H9 (cell line): ENCODE measurements at regions not wholly inside any gene's neighbourhood (a gene's known extent, or its start where the extent isn't known, plus 50 kb on each side); places are given as distances from the start of the nearest gene placed in this dataset.

ENCODE experiments used
- DNase-seq: peaks from one replicate; pipeline ENCODE4 v3.0.0-alpha.2; 2017
- H2AFZ ChIP-seq: one replicate; pipeline ENCODE4 v1.6.1; 2013; ENCODE audit warnings: mild to moderate bottlenecking, low read length, control low read depth, moderate library complexity
- H2AK5ac ChIP-seq: 2 replicates; pipeline ENCODE4 v1.6.1; 2013; ENCODE audit warnings: low read length, control low read depth, mixed read lengths; ENCODE audit not compliant: insufficient read length
- H2BK120ac ChIP-seq: one replicate; pipeline ENCODE4 v1.6.1; 2013; ENCODE audit warnings: low read depth, mild to moderate bottlenecking, low read length, control low read depth, inconsistent platforms; ENCODE audit not compliant: poor library complexity, severe bottlenecking
- H2BK12ac ChIP-seq: 2 replicates; pipeline ENCODE4 v1.6.1; 2013; ENCODE audit warnings: low read length, control low read depth, mixed read lengths, low read depth; ENCODE audit not compliant: insufficient read length
- H2BK15ac ChIP-seq: 2 replicates; pipeline ENCODE4 v1.6.1; 2013; ENCODE audit warnings: low read depth, low read length, control low read depth
- H2BK20ac ChIP-seq: one replicate; pipeline ENCODE4 v1.6.1; 2013; ENCODE audit warnings: low read depth, mild to moderate bottlenecking, low read length, control low read depth, inconsistent platforms; ENCODE audit not compliant: poor library complexity, severe bottlenecking
- H2BK5ac ChIP-seq: 2 replicates; pipeline ENCODE4 v1.6.1; 2013; ENCODE audit warnings: low read length, control low read depth, mixed read lengths; ENCODE audit not compliant: insufficient read length
- H3K14ac ChIP-seq: 2 replicates; pipeline ENCODE4 v1.6.1; 2013; ENCODE audit warnings: low read length, control low read depth; ENCODE audit not compliant: insufficient read depth
- H3K18ac ChIP-seq: 2 replicates; pipeline ENCODE4 v1.6.1; 2013; ENCODE audit warnings: low read depth, mild to moderate bottlenecking, mixed read lengths, low read length, control low read depth; ENCODE audit not compliant: insufficient read length
- H3K23ac ChIP-seq: 2 replicates; pipeline ENCODE4 v1.6.1; 2013; ENCODE audit warnings: low read length, control low read depth, mixed read lengths, low read depth; ENCODE audit not compliant: insufficient read length
- H3K23me2 ChIP-seq: 2 replicates; pipeline ENCODE4 v1.6.1; 2013; ENCODE audit warnings: low read depth, mild to moderate bottlenecking, mixed read lengths, low read length, control low read depth; ENCODE audit not compliant: insufficient read length, poor library complexity, severe bottlenecking
- H3K27ac ChIP-seq: 2 replicates; pipeline ENCODE4 v1.5.1; 2013; ENCODE audit warnings: low read length, control low read depth, mixed read lengths, low read depth; ENCODE audit not compliant: insufficient read length
- H3K27me3 ChIP-seq: 2 replicates; pipeline ENCODE4 v1.6.1; 2013; ENCODE audit warnings: low read length, control low read depth, inconsistent platforms; ENCODE audit not compliant: insufficient read depth
- H3K4ac ChIP-seq: 2 replicates; pipeline ENCODE4 v1.6.1; 2013; ENCODE audit warnings: low read depth, mild to moderate bottlenecking, control low read depth, inconsistent platforms, low read length, moderate library complexity
- H3K4me1 ChIP-seq: 2 replicates; pipeline ENCODE4 v1.6.1; 2013; ENCODE audit warnings: low read length, control low read depth, inconsistent platforms; ENCODE audit not compliant: insufficient read depth
- H3K4me2 ChIP-seq: 2 replicates; pipeline ENCODE4 v1.6.1; 2013; ENCODE audit warnings: low read length, control low read depth, mixed read lengths; ENCODE audit not compliant: insufficient read length, insufficient read depth
- H3K56ac ChIP-seq: 2 replicates; pipeline ENCODE4 v1.6.1; 2013; ENCODE audit warnings: low read depth, mild to moderate bottlenecking, mixed read lengths, low read length, control low read depth; ENCODE audit not compliant: insufficient read length
- H3K79me1 ChIP-seq: 2 replicates; pipeline ENCODE4 v1.6.1; 2013; ENCODE audit warnings: low read depth, mild to moderate bottlenecking, moderate library complexity, low read length, control low read depth, inconsistent platforms; ENCODE audit not compliant: insufficient read depth, poor library complexity, severe bottlenecking
- H3K79me2 ChIP-seq: 2 replicates; pipeline ENCODE4 v1.6.1; 2013; ENCODE audit warnings: low read length, control low read depth, inconsistent platforms; ENCODE audit not compliant: insufficient read depth
- H3K9ac ChIP-seq: 2 replicates; pipeline ENCODE4 v1.6.1; 2013; ENCODE audit warnings: low read length, control low read depth, mixed read lengths; ENCODE audit not compliant: insufficient read length; ENCODE audit errors: extremely low read depth
- H3K9me3 ChIP-seq: one replicate; pipeline ENCODE4 v1.6.1; 2013; ENCODE audit warnings: low read depth, low read length, inconsistent platforms; ENCODE audit not compliant: control insufficient read depth
- H3T11ph ChIP-seq: one replicate; pipeline ENCODE4 v1.6.1; 2013; ENCODE audit warnings: mild to moderate bottlenecking, low read length, control low read depth, inconsistent platforms
- H4K20me1 ChIP-seq: one replicate; pipeline ENCODE4 v1.6.1; 2013; ENCODE audit not compliant: control insufficient read depth, insufficient read length, insufficient read depth
- H4K5ac ChIP-seq: 2 replicates; pipeline ENCODE4 v1.6.1; 2013; ENCODE audit warnings: low read depth, mild to moderate bottlenecking, mixed read lengths, low read length, control low read depth; ENCODE audit not compliant: insufficient read length
- H4K8ac ChIP-seq: replicated peaks from 2 replicates; pipeline ENCODE4 v1.6.1; 2013; ENCODE audit warnings: low read length, control low read depth, mixed read lengths, low read depth; ENCODE audit not compliant: insufficient read length
- H4K91ac ChIP-seq: 2 replicates; pipeline ENCODE4 v1.6.1; 2013; ENCODE audit warnings: low read depth, mild to moderate bottlenecking, moderate library complexity, mixed read lengths, low read length, control low read depth; ENCODE audit not compliant: insufficient read length
- H3K27ac Mint-ChIP-seq, 3 experiments: 2 replicates in 2 of 3; 3 replicates in 1 of 3; pipeline ENCODE4 v1.8.0; 2020 to 2021; ENCODE audit warnings: mixed read lengths in 3 of 3, mild to moderate bottlenecking in 1 of 3, moderate library complexity in 1 of 3
- H3K27me3 Mint-ChIP-seq: 2 replicates; pipeline ENCODE4 v1.8.0; 2021; ENCODE audit warnings: low read depth, mild to moderate bottlenecking, moderate library complexity, mixed read lengths
- H3K36me3 Mint-ChIP-seq, 3 experiments: 2 replicates in 2 of 3; 3 replicates in 1 of 3; pipeline ENCODE4 v1.8.0; 2020 to 2021; ENCODE audit warnings: low read depth in 3 of 3, mixed read lengths in 3 of 3; ENCODE audit not compliant: insufficient read depth in 1 of 3
- H3K4me1 Mint-ChIP-seq, 2 experiments: 2 replicates each; pipeline ENCODE4 v1.8.0; 2020; ENCODE audit warnings: mixed read lengths in 2 of 2
- H3K4me3 Mint-ChIP-seq, 2 experiments: 2 replicates in 1 of 2; 3 replicates in 1 of 2; pipeline ENCODE4 v1.8.0; 2020 to 2021; ENCODE audit warnings: mild to moderate bottlenecking in 2 of 2, mixed read lengths in 2 of 2, moderate library complexity in 1 of 2
- H3K9me3 Mint-ChIP-seq, 2 experiments: 2 replicates in 1 of 2; 3 replicates in 1 of 2; pipeline ENCODE4 v1.8.0; 2020; ENCODE audit warnings: mild to moderate bottlenecking in 2 of 2, mixed read lengths in 2 of 2, moderate library complexity in 1 of 2
- CTCF ChIP-seq: fragments of 200-600 bp; sonication (generic); conservative IDR thresholded peaks from 3 replicates; pipeline ENCODE4 v1.8.0; 2021; ENCODE audit warnings: antibody characterized with exemption, mild to moderate bottlenecking
- WGBS: extraction: QIAGEN DNeasy Blood & Tissue Kit; methylation state at CpG from one replicate; pipeline ENCODE4 v1.1.7; 2013; ENCODE audit warnings: missing lambda C conversion rate, low lambda C conversion rate, mixed read lengths; ENCODE audit not compliant: insufficient read length; ENCODE audit errors: extremely low coverage; 5-methylcytosine and 5-hydroxymethylcytosine counted together

DNA sequence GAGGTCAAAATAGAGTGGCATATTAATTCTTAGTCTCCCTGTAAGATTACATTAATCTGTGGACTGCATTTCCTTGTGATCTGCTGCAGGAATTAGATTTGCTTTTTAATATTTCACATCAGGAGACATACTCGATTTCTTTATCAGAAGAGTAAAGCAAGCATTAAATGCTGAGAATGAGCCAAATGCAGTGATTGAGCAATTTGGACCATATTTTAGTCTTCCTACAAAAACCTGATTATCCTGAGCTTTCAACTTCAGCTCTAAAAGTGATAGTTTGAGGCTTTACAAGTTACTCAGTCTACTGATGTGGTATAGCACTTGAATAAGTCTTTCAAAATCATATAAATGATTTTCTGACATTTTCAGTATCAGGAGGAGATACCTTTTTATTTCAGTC is 774.3 kb upstream of the RAB6C start:
- DNase-seq, result no peak
- no peak overlapping the region for H3K27ac Mint-ChIP-seq
- Histone ChIP-seq H4K5ac (no peak overlapping the region), H2BK20ac (no peak overlapping the region), H4K91ac (no peak overlapping the region), H3K4me2 (no peak overlapping the region), H4K8ac (no peak overlapping the region), H2AK5ac (no peak overlapping the region), H3K23me2 (no peaks in the 10 kb centered on the region), H2BK15ac (no peak overlapping the region), H3K4ac (no peak overlapping the region), H3K27ac (no peak overlapping the region), H3K23ac (no peak overlapping the region), H3K9me3 (no peaks in the 10 kb centered on the region), H2BK12ac (no peak overlapping the region), H3K18ac (no peak overlapping the region), H3K14ac (no peak overlapping the region), H4K20me1 (no peaks in the 10 kb centered on the region), H2BK5ac (no peak overlapping the region), H3K79me2 (no peaks in the 10 kb centered on the region), H3K4me1 (no peaks in the 10 kb centered on the region), H3K56ac (no peak overlapping the region), H3K9ac (no peak overlapping the region), H3T11ph (no peak overlapping the region), H3K79me1 (no peaks in the 10 kb centered on the region), H2BK120ac (no peak overlapping the region), H2AFZ (no peak overlapping the region), H3K27me3 (no peaks in the 10 kb centered on the region)
- H3K27me3 Mint-ChIP-seq, result peaks cover 4% of the 10 kb centered on the region; the same call in 1 of the 2 replicates
- no peak overlapping the region for H3K4me3 Mint-ChIP-seq
- no peak for TF ChIP-seq CTCF
- H3K4me1 Mint-ChIP-seq, result no peaks in the 10 kb centered on the region
- H3K36me3 Mint-ChIP-seq, result no peaks in the 10 kb centered on the region
- peaks cover 0 to 3% of the 10 kb centered on the region in 2 experiments; a peak in 2 of 5 replicates for H3K9me3 Mint-ChIP-seq
- WGBS, result no CpG with 5 or more reads among the region's 1 CpG
